ENCODE measurements at regions not wholly inside any gene's neighbourhood (a gene's known extent, or its start where the extent isn't known, plus 50 kb on each side); places are given as distances from the start of the nearest gene placed in this dataset.

GRCh38 chr6:156053626-156054025 is 598.0 kb upstream of the NOX3 start:
- Histone ChIP-seq H3K4me3 (ENCODE audit: low read depth, low read length) (no peak overlapping the region), H3K27me3 (ENCODE audit: control insufficient read depth, insufficient read depth, low read length) (no peaks in the 10 kb centered on the region), H3K36me3 (ENCODE audit: control insufficient read depth, insufficient read depth, low read length) (no peaks in the 10 kb centered on the region)
- DNase-seq (ENCODE audit: low read depth) (no peak), FAIRE-seq (no peak)
- TF ChIP-seq, protein P1, sequence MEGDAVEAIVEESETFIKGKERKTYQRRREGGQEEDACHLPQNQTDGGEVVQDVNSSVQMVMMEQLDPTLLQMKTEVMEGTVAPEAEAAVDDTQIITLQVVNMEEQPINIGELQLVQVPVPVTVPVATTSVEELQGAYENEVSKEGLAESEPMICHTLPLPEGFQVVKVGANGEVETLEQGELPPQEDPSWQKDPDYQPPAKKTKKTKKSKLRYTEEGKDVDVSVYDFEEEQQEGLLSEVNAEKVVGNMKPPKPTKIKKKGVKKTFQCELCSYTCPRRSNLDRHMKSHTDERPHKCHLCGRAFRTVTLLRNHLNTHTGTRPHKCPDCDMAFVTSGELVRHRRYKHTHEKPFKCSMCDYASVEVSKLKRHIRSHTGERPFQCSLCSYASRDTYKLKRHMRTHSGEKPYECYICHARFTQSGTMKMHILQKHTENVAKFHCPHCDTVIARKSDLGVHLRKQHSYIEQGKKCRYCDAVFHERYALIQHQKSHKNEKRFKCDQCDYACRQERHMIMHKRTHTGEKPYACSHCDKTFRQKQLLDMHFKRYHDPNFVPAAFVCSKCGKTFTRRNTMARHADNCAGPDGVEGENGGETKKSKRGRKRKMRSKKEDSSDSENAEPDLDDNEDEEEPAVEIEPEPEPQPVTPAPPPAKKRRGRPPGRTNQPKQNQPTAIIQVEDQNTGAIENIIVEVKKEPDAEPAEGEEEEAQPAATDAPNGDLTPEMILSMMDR (IDR thresholded peaks at IDR 0.05; ENCODE audit: insufficient read depth, low read length, severe bottlenecking), result no peak

DNA sequence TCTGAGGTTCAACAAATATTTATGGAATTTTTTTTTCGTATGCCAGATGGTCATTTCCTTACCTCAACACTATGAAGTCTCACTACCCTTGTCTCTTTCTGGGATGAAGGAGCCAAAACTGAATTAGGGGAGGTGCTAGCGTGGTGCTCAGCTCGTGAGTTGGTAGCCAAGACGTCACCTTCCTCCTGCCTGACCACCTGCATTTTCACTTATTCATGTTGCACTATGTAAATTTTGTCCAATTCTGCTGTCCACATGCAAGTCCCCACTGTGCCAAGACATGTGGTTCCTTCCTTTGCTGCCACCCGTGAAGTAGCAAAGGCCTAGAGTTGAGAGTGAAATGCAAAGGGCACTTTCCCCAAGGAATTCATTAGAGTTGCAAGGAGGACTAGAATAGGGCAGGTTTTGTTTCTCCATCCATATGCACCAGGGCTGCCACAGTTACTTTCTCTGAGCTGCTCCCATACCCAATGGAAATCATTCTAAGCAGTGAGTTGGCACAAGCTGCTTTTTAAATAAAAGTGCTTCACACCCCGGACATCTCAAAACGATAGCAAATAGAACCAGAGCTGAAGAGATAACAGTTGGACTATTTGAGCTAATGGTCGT is 591.3 kb upstream of the NOX3 start:
- H3K36me3 ChIP-seq (ENCODE audit: control insufficient read depth, insufficient read depth, low read length), result no peaks in the 10 kb centered on the region
- no peaks in the 10 kb centered on the region for H3K27me3 ChIP-seq (ENCODE audit: control insufficient read depth, insufficient read depth, low read length)
- DNase-seq (ENCODE audit: low read depth) (no peak), FAIRE-seq (no peak)
- no peak overlapping the region for H3K4me3 ChIP-seq (ENCODE audit: low read depth, low read length)
- TF ChIP-seq, protein P1 (IDR thresholded peaks at IDR 0.05; ENCODE audit: insufficient read depth, low read length, severe bottlenecking), result no peak

DNA sequence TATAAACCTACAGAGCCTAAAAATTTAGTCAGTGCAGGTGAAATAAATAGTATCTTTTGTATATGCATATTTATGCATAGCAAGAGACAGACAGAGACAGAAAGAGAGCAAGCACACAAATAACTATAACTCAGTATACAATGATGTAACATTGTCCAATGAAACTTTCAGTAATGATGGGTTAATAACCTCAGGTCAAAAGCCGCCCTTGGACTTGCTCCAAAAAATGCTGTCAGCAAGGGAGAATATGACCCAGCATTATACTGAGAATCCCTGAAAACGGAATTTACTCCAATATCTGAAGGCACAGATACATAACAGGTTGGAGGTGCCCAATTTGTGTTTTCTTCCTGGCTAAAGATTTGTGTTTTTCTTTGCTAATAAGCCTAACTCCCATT is 590.6 kb upstream of the NOX3 start:
- FAIRE-seq (no peak), DNase-seq (ENCODE audit: low read depth) (no peak)
- TF ChIP-seq, protein P1 (IDR thresholded peaks at IDR 0.05; ENCODE audit: insufficient read depth, low read length, severe bottlenecking), result no peak
- no peak overlapping the region for H3K4me3 ChIP-seq (ENCODE audit: low read depth, low read length)
- H3K27me3 ChIP-seq (ENCODE audit: control insufficient read depth, insufficient read depth, low read length), result no peaks in the 10 kb centered on the region
- no peaks in the 10 kb centered on the region for H3K36me3 ChIP-seq (ENCODE audit: control insufficient read depth, insufficient read depth, low read length)

- TF ChIP-seq, protein P1 (IDR thresholded peaks at IDR 0.05; ENCODE audit: insufficient read depth, low read length, severe bottlenecking), result no peak
- H3K27me3 ChIP-seq (ENCODE audit: control insufficient read depth, insufficient read depth, low read length), result no peaks in the 10 kb centered on the region
- no peak for DNase-seq (ENCODE audit: low read depth)
- FAIRE-seq, result no peak
- no peak overlapping the region for H3K4me3 ChIP-seq (ENCODE audit: low read depth, low read length)
- no peaks in the 10 kb centered on the region for H3K36me3 ChIP-seq (ENCODE audit: control insufficient read depth, insufficient read depth, low read length)
These were observed 590.0 kb upstream of the NOX3 start for GRCh38 chr6:156045401-156046267.

- TF ChIP-seq, protein P1 (IDR thresholded peaks at IDR 0.05; ENCODE audit: insufficient read depth, low read length, severe bottlenecking), result no peak
- FAIRE-seq (no peak), DNase-seq (ENCODE audit: low read depth) (no peak)
- no peak overlapping the region for H3K4me3 ChIP-seq (ENCODE audit: low read depth, low read length)
- no peaks in the 10 kb centered on the region for H3K27me3 ChIP-seq (ENCODE audit: control insufficient read depth, insufficient read depth, low read length)
- H3K36me3 ChIP-seq (ENCODE audit: control insufficient read depth, insufficient read depth, low read length), result no peaks in the 10 kb centered on the region
These were observed 578.0 kb upstream of the NOX3 start for GRCh38 chr6:156033598-156033997.
